Esophagus squamous epithelium (tissue), 4 donors: ENCODE measurements at regions not wholly inside any gene's neighbourhood (a gene's known extent, or its start where the extent isn't known, plus 50 kb on each side); places are given as distances from the start of the nearest gene placed in this dataset.

Experiments used
- POLR2A ChIP-seq, 4 donors: fragments of 450-650 bp; IDR thresholded peaks; one replicate each; pipeline ENCODE4 v1.6.1; 2017; ENCODE audit warnings: antibody characterized with exemption in 4 of 4, mild to moderate bottlenecking in 4 of 4, moderate library complexity in 3 of 4
- TF ChIP-seq, protein P1 (sequence below), 6 experiments: fragments of 450-650 bp in 4 of 6; fragments of 200-600 bp in 2 of 6; sonication (generic) in 2 of 6; IDR thresholded peaks; one replicate each; pipeline ENCODE4 v1.5.1; 2016 to 2019; ENCODE audit warnings: antibody characterized with exemption in 6 of 6, mild to moderate bottlenecking in 4 of 6, moderate library complexity in 4 of 6

DNA sequence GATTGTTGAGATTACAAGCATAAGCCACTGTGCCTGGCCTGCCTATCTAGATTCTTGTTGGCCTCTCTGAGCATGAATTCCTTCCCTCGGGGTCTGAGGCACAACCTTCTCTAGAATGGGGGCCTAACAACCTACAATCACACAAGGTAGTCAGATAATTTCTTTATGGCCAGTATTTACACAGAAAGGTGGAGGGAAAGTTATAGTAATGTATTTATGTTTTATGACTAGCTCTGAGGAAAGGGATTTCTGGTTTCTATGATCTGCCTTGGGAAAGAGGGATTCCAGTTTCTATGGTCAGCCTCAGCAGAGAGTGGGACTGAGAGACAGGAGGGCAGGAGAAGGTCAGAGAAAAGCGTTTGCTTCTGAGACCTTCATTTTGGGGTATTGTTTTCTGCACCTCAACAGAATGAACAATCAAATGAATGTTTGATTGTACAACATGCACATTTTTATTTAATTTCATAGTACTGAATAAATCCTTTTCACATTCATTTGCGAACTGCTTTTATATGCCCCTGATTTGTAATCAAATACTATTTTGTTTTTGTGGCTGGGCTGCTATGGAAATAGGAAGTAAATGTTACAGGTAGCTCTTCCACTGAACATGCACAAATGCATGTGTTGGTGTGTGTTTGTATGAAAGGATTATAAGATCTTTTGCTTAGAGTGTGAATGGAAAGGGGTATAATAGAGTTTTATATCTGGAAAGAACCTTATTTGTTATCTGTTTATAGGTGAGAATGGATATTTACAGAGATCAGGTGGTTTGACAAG is 499.7 kb upstream of the RGS6 start:
- TF ChIP-seq, protein P1, sequence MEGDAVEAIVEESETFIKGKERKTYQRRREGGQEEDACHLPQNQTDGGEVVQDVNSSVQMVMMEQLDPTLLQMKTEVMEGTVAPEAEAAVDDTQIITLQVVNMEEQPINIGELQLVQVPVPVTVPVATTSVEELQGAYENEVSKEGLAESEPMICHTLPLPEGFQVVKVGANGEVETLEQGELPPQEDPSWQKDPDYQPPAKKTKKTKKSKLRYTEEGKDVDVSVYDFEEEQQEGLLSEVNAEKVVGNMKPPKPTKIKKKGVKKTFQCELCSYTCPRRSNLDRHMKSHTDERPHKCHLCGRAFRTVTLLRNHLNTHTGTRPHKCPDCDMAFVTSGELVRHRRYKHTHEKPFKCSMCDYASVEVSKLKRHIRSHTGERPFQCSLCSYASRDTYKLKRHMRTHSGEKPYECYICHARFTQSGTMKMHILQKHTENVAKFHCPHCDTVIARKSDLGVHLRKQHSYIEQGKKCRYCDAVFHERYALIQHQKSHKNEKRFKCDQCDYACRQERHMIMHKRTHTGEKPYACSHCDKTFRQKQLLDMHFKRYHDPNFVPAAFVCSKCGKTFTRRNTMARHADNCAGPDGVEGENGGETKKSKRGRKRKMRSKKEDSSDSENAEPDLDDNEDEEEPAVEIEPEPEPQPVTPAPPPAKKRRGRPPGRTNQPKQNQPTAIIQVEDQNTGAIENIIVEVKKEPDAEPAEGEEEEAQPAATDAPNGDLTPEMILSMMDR (IDR thresholded peaks at IDR 0.05), result no peak
- TF ChIP-seq POLR2A (IDR thresholded peaks at IDR 0.05), result no peak
